ENCODE measurements at regions not wholly inside any gene's neighbourhood (a gene's known extent, or its start where the extent isn't known, plus 50 kb on each side); places are given as distances from the start of the nearest gene placed in this dataset.

GRCh38 chr13:80069374-80069773, 271.6 kb downstream of the SPRY2 start:
- H3K9me3 Mint-ChIP-seq: no peaks in the 10 kb centered on the region
- ATAC-seq: no peak
- no peak overlapping the region for H3K27ac Mint-ChIP-seq

More at GRCh38 chr13:80069374-80069773, 271.6 kb downstream of the SPRY2 start:
- no peaks in the 10 kb centered on the region for H3K27me3 ChIP-seq (ENCODE audit: insufficient read depth)
- no peak overlapping the region for H3K4me2 ChIP-seq
- DNase-seq (ENCODE audit: low spot score): no peak
- TF ChIP-seq, protein P1, sequence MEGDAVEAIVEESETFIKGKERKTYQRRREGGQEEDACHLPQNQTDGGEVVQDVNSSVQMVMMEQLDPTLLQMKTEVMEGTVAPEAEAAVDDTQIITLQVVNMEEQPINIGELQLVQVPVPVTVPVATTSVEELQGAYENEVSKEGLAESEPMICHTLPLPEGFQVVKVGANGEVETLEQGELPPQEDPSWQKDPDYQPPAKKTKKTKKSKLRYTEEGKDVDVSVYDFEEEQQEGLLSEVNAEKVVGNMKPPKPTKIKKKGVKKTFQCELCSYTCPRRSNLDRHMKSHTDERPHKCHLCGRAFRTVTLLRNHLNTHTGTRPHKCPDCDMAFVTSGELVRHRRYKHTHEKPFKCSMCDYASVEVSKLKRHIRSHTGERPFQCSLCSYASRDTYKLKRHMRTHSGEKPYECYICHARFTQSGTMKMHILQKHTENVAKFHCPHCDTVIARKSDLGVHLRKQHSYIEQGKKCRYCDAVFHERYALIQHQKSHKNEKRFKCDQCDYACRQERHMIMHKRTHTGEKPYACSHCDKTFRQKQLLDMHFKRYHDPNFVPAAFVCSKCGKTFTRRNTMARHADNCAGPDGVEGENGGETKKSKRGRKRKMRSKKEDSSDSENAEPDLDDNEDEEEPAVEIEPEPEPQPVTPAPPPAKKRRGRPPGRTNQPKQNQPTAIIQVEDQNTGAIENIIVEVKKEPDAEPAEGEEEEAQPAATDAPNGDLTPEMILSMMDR (conservative IDR thresholded peaks at IDR 0.05; ENCODE audit: low read depth in 2 of 2): no peak
- TF ChIP-seq EZH2phosphoT487 (IDR thresholded peaks at IDR 0.05; ENCODE audit: unreplicated experiment) (no peak), POLR2AphosphoS5 (IDR thresholded peaks at IDR 0.05; ENCODE audit: low read depth) (no peak), ZNF462 (CRISPR knock-in tag; IDR thresholded peaks at IDR 0.05) (no peak), REST (IDR thresholded peaks at IDR 0.05; ENCODE audit: unreplicated experiment) (no peak), EZH2 (IDR thresholded peaks at IDR 0.05; ENCODE audit: low read depth, unreplicated experiment) (no peak), STAT1 (IDR thresholded peaks at IDR 0.05; ENCODE audit: unreplicated experiment) (no peak), JUNB (IDR thresholded peaks at IDR 0.05; ENCODE audit: unreplicated experiment) (no peak)
- Mint-ChIP-seq H3K27me3 (ENCODE audit: insufficient read depth, low read depth, poor library complexity) (no peaks in the 10 kb centered on the region), H3K4me3 (no peak overlapping the region), H3K4me1 (peaks cover 23% of the 10 kb centered on the region), H3K36me3 (ENCODE audit: low read depth) (no peaks in the 10 kb centered on the region)
- H3K27ac ChIP-seq (ENCODE audit: low read depth): no peak overlapping the region
- no peaks in the 10 kb centered on the region for H3K36me3 ChIP-seq (ENCODE audit: insufficient read depth)
- peaks cover 11% of the 10 kb centered on the region; the same call in 1 of the 2 replicates for H3K9me2 ChIP-seq (ENCODE audit: insufficient read depth)
- no peak overlapping the region for H3K4me3 ChIP-seq
- H3K79me2 ChIP-seq (replicated peaks; ENCODE audit: insufficient read depth): no peaks in the 10 kb centered on the region
- no peaks in the 10 kb centered on the region for H3F3A ChIP-seq (replicated peaks; ENCODE audit: low read depth)
- no peak overlapping the region for H2AFZ ChIP-seq
- H3K4me1 ChIP-seq (ENCODE audit: insufficient read depth): peaks cover 11% of the 10 kb centered on the region
- no peaks in the 10 kb centered on the region for H4K20me1 ChIP-seq (replicated peaks; ENCODE audit: insufficient read depth)

Data from GM23338 (cell line).